Left ventricle myocardium superior (tissue), 1 donor: ENCODE measurements at regions not wholly inside any gene's neighbourhood (a gene's known extent, or its start where the extent isn't known, plus 50 kb on each side); places are given as distances from the start of the nearest gene placed in this dataset.
"Not testable (repeated sequence)": the region's sequence is repeated elsewhere in the genome, so short reads cannot be mapped to it uniquely, and the experiment has no call there.

Experiments used
- ATAC-seq: fragments of 200-7000 bp; cut with Tn5 transposase; one replicate; pipeline ENCODE4 v1.9.1; 2020; ENCODE audit warnings: mild to moderate bottlenecking, moderate library complexity
- DNase-seq: peaks from one replicate; pipeline ENCODE4 v3.0.0-alpha.2; 2020
- intact Hi-C: fragments of 100-400 bp; cut with micrococcal nuclease; formaldehyde crosslinking; loops from one replicate; pipeline ENCODE4 v1.11.0; 2022
- donor health status: DM: no; HTN: yes; CAD: no; lungs with severe emphysema.

DNA sequence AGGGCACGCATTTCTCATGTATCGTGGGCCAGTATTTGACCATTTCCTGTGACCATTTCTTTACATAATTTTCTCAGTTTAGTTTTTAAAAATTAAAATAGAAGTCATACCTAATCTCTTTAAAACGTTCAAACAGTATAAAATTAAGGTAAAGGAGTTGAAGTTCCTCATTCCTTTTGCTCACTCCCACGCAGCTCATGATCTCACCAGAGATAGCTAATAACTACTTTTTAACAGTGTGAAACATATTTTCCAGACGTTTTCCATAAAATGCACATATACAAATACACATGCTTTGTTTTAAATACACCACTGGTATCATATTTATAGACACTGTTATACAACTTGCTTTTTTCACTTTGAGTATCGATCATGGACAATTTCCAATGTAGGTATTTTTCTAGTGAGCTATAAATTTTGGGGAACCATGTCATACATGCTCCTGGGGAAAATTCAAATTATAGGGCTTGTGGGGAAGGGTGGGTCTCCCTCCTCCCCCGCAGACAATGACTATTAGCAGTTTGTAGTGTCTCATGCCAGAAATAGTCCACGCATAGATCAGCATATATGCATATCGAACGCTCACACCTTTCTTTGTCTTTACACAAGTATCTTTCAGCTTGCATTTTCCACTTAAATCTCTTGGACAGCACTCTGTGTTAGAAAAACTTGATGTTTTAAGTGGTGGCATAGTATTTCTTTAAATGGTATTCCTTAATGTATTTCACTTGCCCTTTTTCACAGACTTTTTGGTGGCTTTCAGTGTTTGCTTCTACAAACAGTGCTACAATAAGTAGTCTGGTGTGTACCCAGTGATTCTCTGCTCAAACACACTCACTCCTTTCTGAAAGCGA lies 145.5 kb upstream of the ZNF217 start:
- DNase-seq (no peak), ATAC-seq (no peak)
- intact Hi-C loops = no loop called here

DNA sequence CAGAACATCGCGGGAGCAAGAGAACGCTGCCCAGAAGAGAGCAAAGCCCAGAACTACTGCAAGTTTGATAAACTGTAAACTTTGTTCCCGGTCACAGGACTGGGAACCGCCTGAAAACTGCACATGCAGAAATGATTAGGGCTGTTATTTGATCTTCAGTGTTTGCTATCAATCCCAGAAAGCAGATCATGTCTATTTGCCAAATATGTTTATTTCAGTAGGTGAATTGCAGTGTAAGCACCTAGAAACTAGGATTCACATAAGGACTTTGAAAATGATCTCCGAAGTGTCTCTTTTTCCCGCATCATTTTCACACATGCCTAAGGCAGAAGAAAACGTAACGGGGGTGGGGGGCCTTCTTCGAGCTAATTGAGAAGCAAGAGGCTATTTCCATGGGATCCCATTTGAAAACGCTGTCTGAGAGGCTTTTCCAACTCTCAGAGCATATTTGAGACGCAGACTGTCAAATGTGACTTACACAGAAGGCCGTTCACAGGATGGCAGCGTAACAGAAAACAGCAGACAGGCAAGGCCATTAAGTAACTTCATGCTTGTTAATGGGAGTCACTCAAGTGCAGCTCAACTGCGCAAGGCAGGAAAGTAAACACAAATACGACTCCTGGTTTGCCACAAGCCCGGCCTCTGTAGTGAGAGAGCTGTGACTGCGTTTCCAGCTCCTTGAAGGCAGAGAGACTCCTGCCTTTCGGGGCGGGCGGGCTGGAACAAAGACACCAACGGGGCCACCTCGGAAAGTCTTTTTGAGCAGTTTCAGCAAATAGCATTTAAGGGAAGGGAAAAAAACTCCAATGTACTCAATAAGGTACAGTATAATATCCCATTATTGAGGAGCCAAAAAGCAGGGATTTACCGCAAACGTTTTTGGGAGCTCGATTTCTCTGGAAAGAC lies 144.7 kb upstream of the ZNF217 start:
- ATAC-seq = peak; percentile 86
- intact Hi-C loops = no loop called here
- peak; percentile 68 for DNase-seq

DNA sequence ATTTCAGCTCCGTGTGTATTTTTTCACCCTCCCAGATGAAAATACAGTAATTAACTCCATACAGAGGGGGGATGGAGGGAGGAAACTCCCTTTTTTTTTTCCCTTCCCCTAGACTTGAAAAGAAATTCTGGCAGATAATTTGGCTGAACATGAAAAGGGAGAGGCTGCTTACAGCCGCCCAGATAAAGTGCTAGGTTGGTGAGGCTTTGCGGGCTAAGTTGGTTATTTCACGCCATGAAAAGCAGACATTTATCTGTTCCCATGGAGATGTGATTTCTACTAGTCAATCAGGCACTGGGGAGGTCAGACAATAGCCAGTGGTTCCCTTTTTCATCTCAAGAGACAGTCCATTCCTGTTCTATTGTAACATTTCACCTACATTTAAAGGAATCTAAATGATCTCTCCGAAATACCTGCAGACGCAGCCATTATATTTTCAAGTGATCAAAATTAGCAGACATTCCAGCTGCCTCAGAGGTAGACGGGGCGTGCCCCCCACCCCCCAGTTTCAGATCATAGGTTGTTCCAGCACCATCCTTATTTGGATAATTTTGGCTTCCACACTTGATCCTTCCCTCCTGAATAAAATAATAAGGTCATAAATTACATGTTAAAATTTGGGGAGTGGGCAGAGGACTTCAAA lies 143.9 kb upstream of the ZNF217 start:
- intact Hi-C loops = no loop called here
- DNase-seq = no peak
- ATAC-seq = peak; percentile 7

DNA sequence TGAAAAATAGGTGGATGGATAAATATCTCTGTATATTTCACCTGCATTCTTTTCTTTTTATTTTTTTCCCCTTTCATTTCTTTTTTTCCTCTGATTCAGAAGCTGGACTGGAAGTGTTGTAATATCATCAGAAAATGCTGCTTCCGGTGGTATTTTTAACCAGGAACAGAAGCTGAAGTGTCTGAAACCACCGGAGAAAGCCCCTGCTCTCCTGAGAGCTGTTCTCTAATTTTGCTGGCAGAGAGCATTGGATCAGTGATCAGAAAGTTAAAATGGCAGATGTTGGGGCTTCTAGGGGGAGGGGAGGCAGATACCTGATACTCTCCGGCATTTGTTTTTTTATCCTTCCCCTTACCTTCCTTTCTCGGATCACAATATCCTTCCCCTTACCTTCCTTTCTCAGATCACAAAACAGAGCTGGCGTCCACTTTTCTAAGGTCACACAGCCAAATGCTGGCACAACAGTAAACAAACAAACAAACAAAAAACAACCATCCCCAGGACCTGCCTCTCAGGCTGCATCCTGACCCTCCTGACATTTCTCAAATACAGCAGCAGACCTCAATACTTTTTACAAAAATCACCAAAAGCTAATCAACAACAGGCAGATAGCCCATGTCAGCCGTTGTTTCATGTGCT lies 143.2 kb upstream of the ZNF217 start:
- intact Hi-C loops = no loop called here
- ATAC-seq (no peak), DNase-seq (no peak)

DNA sequence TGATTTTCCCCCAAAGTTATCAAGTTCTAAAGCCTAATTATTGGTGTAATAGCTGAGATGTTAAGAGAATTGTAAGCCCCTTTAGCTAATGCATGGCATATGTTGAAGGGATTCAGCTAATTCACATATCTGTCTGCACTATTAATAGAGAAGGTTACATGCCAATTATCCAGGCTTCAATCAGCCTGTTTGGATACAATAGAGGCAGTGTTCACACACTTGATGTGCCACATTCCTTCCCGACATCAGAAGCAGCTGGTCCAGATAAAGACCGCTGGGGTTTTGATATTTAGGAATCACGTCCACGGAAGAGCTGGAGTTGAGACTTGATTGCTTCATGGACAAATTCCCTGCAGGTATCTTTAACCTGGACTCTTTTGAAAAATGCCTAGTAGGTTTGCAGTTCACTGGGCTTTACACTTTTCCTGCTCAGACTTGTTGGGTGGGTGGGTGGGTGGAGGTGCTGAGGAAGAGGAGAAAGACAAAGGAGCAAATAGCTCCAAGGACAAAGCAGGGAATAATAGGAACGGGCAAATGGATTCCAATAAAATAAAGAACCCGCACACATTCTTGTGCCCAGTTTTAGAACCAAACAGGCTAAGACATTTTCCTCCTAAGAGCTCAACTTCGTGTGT lies 142.6 kb upstream of the ZNF217 start:
- DNase-seq = no peak
- ATAC-seq = peak; percentile 54
- intact Hi-C loops = no loop called here

DNA sequence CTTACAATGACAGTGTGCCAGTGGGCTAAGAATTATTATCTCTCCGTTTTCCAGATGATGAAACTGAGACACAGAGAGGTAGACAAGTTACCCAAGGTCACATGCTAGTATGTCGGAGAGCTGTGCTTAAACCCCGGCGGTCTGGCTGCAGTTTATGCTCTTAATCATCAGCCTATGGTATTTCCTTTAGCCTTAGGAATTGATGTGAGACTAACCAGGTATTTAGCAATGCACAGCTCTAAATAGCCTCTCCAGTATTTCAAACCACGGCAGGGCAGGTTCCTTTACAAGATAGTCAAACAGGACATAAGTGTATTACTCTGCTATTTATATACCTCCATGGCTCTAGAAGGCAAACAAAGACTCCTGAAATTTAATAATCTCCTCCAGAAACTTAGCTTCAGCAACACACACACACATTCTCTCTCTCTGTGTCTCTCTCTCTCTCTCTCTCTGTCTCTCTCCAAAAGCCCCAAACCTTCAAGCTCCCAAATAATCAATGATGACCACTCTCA lies 142.0 kb upstream of the ZNF217 start:
- DNase-seq (no peak), ATAC-seq (peak; percentile 54)
- intact Hi-C loops = no loop called here

DNA sequence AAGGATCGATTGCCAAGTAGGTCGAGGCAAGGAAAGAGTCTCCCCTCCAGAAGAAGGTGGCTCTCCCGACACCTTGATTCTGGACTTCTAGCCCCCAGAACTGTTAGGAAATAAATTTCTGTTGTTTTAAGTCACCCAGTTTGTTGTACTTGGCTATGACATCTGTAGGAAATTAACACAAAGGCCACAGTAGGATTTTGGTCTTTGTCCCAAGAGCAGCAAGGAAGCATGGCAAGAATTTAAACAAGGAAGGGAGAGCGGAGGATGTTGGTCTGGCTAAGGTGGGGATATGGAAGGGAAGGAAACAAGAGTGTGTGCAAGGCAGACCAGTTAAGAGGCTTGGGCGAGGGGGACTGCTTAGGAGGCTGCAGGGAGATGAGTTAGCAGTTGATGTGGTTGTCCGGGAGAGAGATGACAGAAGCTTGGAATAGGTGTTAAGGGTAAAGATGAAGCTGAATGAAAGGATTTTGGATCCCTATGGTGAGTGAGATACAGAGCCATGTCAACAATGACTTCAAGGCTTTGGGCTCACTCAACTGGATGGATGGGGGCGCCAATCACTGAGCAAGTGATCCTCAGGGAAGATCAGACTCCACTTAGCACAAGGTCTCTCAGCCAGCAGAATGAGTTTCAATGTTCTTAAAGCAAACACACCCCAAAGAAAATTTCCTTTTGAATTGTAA lies 140.5 kb upstream of the ZNF217 start:
- ATAC-seq = no peak
- DNase-seq = no peak
- intact Hi-C loops = no loop called here

DNA sequence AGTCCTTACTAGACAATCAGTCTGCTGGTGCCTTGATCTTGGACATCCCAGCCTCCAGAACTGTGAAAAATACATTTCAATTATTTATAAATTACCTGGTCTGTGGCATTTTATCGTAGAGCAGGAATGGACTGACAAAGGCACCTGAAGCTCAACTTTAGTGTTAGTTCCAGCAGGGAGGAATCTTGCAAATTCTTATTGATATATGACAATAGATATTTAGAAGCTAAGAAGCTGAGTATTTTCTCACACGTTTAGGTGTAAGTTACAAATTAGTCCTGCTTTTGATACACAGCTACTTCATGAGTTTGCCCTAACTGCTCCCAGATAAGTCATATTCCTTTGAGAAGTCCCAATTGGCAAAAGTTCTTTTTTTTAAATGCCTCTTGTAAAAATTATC lies 138.0 kb upstream of the ZNF217 start:
- intact Hi-C loops = no loop called here
- ATAC-seq = no peak
- no peak for DNase-seq

DNA sequence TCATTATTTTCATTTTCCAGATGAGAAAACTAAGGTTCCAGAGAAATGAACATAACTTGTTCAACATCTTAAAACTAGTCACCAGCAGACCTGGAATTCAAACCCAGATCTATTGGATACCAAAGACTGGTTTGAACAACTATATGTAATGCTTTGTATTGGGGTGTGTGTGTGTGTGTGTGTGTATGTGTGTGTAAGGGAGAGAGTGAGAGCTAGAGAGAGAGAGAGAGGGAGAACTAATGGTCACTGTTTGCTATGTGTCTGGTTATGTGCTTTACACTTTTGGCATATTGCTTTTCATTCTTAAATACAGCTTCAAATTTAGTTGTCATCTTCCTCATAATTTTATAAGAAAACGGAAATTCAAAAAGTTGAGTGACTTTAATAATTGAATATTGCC lies 134.7 kb upstream of the ZNF217 start:
- ATAC-seq (no peak), DNase-seq (no peak)
- intact Hi-C loops = no loop called here

DNA sequence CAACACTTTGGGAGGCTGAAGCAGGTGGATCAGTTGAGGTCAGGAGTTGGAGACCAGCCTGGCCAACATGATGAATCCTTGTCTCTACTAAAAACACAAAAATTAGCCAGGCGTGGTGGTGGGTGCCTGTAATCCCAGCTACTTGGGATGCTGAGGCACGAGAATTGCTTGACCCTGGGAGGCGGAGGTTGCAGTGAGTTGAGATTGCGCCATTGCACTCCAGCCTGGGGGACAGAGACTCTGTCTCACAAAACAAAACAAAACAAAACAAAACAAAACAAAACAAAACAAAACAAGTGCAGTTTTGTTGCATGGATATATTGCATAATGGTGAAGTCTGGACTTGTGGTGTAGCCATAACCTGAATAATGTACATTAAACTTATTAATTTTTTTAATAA lies 133.6 kb upstream of the ZNF217 start:
- intact Hi-C loops, DNase-seq, ATAC-seq: not testable (repeated sequence)

DNA sequence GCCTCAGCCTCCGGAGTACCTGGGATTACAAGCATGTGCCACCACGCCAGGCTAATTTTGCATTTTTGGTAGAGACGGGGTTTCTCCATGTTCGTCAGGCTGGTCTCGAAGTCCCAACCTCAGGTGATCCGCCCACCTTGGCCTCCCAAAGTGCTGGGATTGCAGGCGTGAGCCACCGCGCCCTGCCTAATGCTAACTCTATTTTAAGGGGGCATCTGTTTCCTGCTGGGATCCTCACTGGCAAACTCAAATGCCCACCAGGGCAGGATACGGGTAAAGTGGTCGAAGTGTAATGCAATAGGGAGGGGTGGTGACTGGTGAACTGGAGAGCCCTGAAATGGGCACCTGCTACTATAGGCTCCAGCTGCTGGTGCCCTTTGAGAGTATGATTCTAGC lies 131.9 kb upstream of the ZNF217 start:
- ATAC-seq = no peak
- intact Hi-C loops = no loop called here

DNA sequence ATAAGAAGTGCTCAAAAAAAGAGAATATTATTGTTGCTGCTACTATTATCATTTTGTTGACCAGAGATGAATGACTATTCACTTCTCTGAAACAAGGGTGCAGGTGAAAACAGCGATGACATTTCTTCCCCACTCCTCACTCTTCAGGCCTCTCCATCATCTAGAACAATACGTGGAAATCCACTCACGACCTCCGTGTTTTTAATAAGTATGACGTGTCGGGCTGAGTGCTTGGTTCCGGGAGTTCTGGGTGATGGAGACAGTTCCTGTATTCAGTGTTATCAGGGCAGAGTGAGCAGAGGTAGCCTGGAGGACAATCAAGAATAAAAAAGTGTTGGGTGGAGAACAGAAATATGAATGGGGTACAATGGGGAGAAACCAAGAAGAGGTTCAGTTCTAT lies 130.0 kb upstream of the ZNF217 start:
- no peak for ATAC-seq
- DNase-seq = no peak
- intact Hi-C loops = no loop called here

More for the DNA sequence above, 131.9 kb upstream of the ZNF217 start:
- no peak for DNase-seq

DNA sequence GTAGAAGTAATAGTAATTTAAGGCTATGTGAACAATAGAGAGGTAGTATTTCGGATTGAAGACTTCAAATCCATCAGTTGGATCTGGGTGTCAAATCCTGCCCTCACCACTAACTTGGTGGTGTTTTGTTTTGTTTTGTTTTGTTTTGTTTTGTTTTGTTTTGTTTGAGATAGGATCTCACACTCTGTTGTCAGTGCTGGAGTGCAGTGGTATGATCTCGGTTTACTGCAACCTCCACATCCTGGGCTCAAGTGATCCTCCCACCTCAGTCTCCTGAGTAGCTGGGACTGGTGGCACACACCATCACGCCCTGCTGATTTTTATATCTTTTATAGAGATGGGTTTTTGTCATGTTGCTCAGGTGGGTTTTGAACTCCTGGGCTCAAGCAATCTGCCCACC lies 129.4 kb upstream of the ZNF217 start:
- intact Hi-C loops = no loop called here

DNA sequence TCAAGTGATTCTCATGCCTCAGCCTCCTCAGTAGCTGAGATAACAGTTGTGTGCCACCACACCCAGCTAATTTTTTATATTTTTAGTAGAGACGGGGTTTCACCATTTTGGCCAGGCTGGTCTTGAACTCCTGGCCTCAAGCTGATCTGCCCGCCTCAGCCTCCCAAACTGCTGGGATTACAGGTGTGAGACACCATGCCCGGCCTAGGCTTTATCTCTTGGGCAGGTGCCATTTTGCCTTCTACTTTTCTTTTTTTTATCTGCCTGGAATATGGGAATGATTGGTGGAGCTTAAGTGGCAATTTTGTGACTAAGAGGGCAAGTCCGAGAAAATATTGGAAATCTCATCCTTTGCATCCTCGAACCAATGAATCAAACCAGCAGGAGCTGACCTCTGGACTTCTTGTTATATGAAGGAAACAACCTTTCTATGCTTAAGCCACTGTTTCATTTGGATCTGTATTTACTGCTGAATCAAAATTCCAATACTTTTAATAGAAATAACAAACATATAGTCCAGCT lies 128.9 kb upstream of the ZNF217 start:
- ATAC-seq = no peak
- DNase-seq = no peak
- intact Hi-C loops = no loop called here

More for the DNA sequence above, 129.4 kb upstream of the ZNF217 start:
- no peak for DNase-seq
- no peak for ATAC-seq

DNA sequence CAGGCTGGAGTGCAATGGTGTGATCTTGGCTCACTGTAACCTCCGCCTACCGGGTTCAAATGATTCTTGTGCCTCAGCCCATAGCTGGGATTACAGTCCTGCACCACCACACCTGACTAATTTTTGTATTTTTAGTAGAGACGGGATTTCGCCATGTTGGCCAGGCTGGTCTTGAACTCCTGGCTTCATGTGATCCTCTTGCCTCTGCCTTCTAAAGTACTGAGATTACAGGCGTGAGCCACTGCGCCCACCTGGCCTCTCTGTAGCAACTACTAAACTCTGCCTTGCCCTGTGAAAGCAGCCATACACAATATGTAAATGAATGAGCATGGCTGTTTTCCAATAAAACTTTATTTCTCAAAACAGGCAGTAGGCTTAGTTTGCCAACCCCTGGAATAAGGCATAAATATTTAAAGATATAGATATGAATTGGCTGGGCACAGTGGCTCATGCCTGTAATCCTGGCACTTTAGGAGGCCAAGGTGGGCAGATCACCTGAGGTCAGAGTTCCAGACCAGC lies 127.9 kb upstream of the ZNF217 start:
- intact Hi-C loops, DNase-seq, ATAC-seq: not testable (repeated sequence)

DNA sequence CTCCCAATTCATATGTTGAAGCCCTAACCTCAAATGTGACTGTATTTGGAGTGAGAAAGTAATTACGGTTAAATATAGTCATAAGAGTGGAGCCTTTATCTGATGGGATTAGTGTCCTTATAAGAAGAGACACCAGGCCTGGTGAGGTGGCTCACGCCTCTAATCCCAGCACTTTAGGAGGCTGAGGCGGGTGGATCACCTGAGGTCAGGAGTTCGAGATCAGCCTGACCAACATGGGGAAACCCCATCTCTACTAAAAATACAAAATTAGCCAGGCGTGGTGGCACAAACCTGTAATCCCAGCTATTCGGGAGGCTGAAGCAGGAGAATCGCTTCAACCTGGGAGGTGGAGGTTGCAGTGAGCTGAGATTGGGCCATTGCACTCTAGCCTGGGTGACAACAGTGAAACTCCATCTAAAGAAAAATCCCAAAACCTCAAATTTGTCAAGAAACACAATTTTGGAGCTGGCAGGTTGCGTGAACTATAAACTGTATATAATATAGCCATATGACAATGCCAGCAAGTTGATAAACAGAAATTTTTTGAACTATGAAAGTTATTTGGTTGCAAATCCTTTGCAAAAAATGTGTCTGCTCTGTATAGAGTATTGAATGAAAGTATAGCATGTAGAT lies 125.6 kb upstream of the ZNF217 start:
- ATAC-seq, intact Hi-C loops, DNase-seq: not testable (repeated sequence)
